H9 (cell line): ENCODE measurements at regions not wholly inside any gene's neighbourhood (a gene's known extent, or its start where the extent isn't known, plus 50 kb on each side); places are given as distances from the start of the nearest gene placed in this dataset.

Experiments
- DNase-seq: peaks from one replicate; pipeline ENCODE4 v3.0.0-alpha.2; 2017
- H2AFZ ChIP-seq: one replicate; pipeline ENCODE4 v1.6.1; 2013; ENCODE audit warnings: mild to moderate bottlenecking, low read length, control low read depth, moderate library complexity
- H2AK5ac ChIP-seq: 2 replicates; pipeline ENCODE4 v1.6.1; 2013; ENCODE audit warnings: low read length, control low read depth, mixed read lengths; ENCODE audit not compliant: insufficient read length
- H2BK120ac ChIP-seq: one replicate; pipeline ENCODE4 v1.6.1; 2013; ENCODE audit warnings: low read depth, mild to moderate bottlenecking, low read length, control low read depth, inconsistent platforms; ENCODE audit not compliant: poor library complexity, severe bottlenecking
- H2BK12ac ChIP-seq: 2 replicates; pipeline ENCODE4 v1.6.1; 2013; ENCODE audit warnings: low read length, control low read depth, mixed read lengths, low read depth; ENCODE audit not compliant: insufficient read length
- H2BK15ac ChIP-seq: 2 replicates; pipeline ENCODE4 v1.6.1; 2013; ENCODE audit warnings: low read depth, low read length, control low read depth
- H2BK20ac ChIP-seq: one replicate; pipeline ENCODE4 v1.6.1; 2013; ENCODE audit warnings: low read depth, mild to moderate bottlenecking, low read length, control low read depth, inconsistent platforms; ENCODE audit not compliant: poor library complexity, severe bottlenecking
- H2BK5ac ChIP-seq: 2 replicates; pipeline ENCODE4 v1.6.1; 2013; ENCODE audit warnings: low read length, control low read depth, mixed read lengths; ENCODE audit not compliant: insufficient read length
- H3K14ac ChIP-seq: 2 replicates; pipeline ENCODE4 v1.6.1; 2013; ENCODE audit warnings: low read length, control low read depth; ENCODE audit not compliant: insufficient read depth
- H3K18ac ChIP-seq: 2 replicates; pipeline ENCODE4 v1.6.1; 2013; ENCODE audit warnings: low read depth, mild to moderate bottlenecking, mixed read lengths, low read length, control low read depth; ENCODE audit not compliant: insufficient read length
- H3K23ac ChIP-seq: 2 replicates; pipeline ENCODE4 v1.6.1; 2013; ENCODE audit warnings: low read length, control low read depth, mixed read lengths, low read depth; ENCODE audit not compliant: insufficient read length
- H3K23me2 ChIP-seq: 2 replicates; pipeline ENCODE4 v1.6.1; 2013; ENCODE audit warnings: low read depth, mild to moderate bottlenecking, mixed read lengths, low read length, control low read depth; ENCODE audit not compliant: insufficient read length, poor library complexity, severe bottlenecking
- H3K27ac ChIP-seq: 2 replicates; pipeline ENCODE4 v1.5.1; 2013; ENCODE audit warnings: low read length, control low read depth, mixed read lengths, low read depth; ENCODE audit not compliant: insufficient read length
- H3K27me3 ChIP-seq: 2 replicates; pipeline ENCODE4 v1.6.1; 2013; ENCODE audit warnings: low read length, control low read depth, inconsistent platforms; ENCODE audit not compliant: insufficient read depth
- H3K4ac ChIP-seq: 2 replicates; pipeline ENCODE4 v1.6.1; 2013; ENCODE audit warnings: low read depth, mild to moderate bottlenecking, control low read depth, inconsistent platforms, low read length, moderate library complexity
- H3K4me1 ChIP-seq: 2 replicates; pipeline ENCODE4 v1.6.1; 2013; ENCODE audit warnings: low read length, control low read depth, inconsistent platforms; ENCODE audit not compliant: insufficient read depth
- H3K4me2 ChIP-seq: 2 replicates; pipeline ENCODE4 v1.6.1; 2013; ENCODE audit warnings: low read length, control low read depth, mixed read lengths; ENCODE audit not compliant: insufficient read length, insufficient read depth
- H3K56ac ChIP-seq: 2 replicates; pipeline ENCODE4 v1.6.1; 2013; ENCODE audit warnings: low read depth, mild to moderate bottlenecking, mixed read lengths, low read length, control low read depth; ENCODE audit not compliant: insufficient read length
- H3K79me1 ChIP-seq: 2 replicates; pipeline ENCODE4 v1.6.1; 2013; ENCODE audit warnings: low read depth, mild to moderate bottlenecking, moderate library complexity, low read length, control low read depth, inconsistent platforms; ENCODE audit not compliant: insufficient read depth, poor library complexity, severe bottlenecking
- H3K79me2 ChIP-seq: 2 replicates; pipeline ENCODE4 v1.6.1; 2013; ENCODE audit warnings: low read length, control low read depth, inconsistent platforms; ENCODE audit not compliant: insufficient read depth
- H3K9ac ChIP-seq: 2 replicates; pipeline ENCODE4 v1.6.1; 2013; ENCODE audit warnings: low read length, control low read depth, mixed read lengths; ENCODE audit not compliant: insufficient read length; ENCODE audit errors: extremely low read depth
- H3K9me3 ChIP-seq: one replicate; pipeline ENCODE4 v1.6.1; 2013; ENCODE audit warnings: low read depth, low read length, inconsistent platforms; ENCODE audit not compliant: control insufficient read depth
- H3T11ph ChIP-seq: one replicate; pipeline ENCODE4 v1.6.1; 2013; ENCODE audit warnings: mild to moderate bottlenecking, low read length, control low read depth, inconsistent platforms
- H4K20me1 ChIP-seq: one replicate; pipeline ENCODE4 v1.6.1; 2013; ENCODE audit not compliant: control insufficient read depth, insufficient read length, insufficient read depth
- H4K5ac ChIP-seq: 2 replicates; pipeline ENCODE4 v1.6.1; 2013; ENCODE audit warnings: low read depth, mild to moderate bottlenecking, mixed read lengths, low read length, control low read depth; ENCODE audit not compliant: insufficient read length
- H4K8ac ChIP-seq: replicated peaks from 2 replicates; pipeline ENCODE4 v1.6.1; 2013; ENCODE audit warnings: low read length, control low read depth, mixed read lengths, low read depth; ENCODE audit not compliant: insufficient read length
- H4K91ac ChIP-seq: 2 replicates; pipeline ENCODE4 v1.6.1; 2013; ENCODE audit warnings: low read depth, mild to moderate bottlenecking, moderate library complexity, mixed read lengths, low read length, control low read depth; ENCODE audit not compliant: insufficient read length
- H3K27ac Mint-ChIP-seq, 3 experiments: 2 replicates in 2 of 3; 3 replicates in 1 of 3; pipeline ENCODE4 v1.8.0; 2020 to 2021; ENCODE audit warnings: mixed read lengths in 3 of 3, mild to moderate bottlenecking in 1 of 3, moderate library complexity in 1 of 3
- H3K27me3 Mint-ChIP-seq: 2 replicates; pipeline ENCODE4 v1.8.0; 2021; ENCODE audit warnings: low read depth, mild to moderate bottlenecking, moderate library complexity, mixed read lengths
- H3K36me3 Mint-ChIP-seq, 3 experiments: 2 replicates in 2 of 3; 3 replicates in 1 of 3; pipeline ENCODE4 v1.8.0; 2020 to 2021; ENCODE audit warnings: low read depth in 3 of 3, mixed read lengths in 3 of 3; ENCODE audit not compliant: insufficient read depth in 1 of 3
- H3K4me1 Mint-ChIP-seq, 2 experiments: 2 replicates each; pipeline ENCODE4 v1.8.0; 2020; ENCODE audit warnings: mixed read lengths in 2 of 2
- H3K4me3 Mint-ChIP-seq, 2 experiments: 2 replicates in 1 of 2; 3 replicates in 1 of 2; pipeline ENCODE4 v1.8.0; 2020 to 2021; ENCODE audit warnings: mild to moderate bottlenecking in 2 of 2, mixed read lengths in 2 of 2, moderate library complexity in 1 of 2
- H3K9me3 Mint-ChIP-seq, 2 experiments: 2 replicates in 1 of 2; 3 replicates in 1 of 2; pipeline ENCODE4 v1.8.0; 2020; ENCODE audit warnings: mild to moderate bottlenecking in 2 of 2, mixed read lengths in 2 of 2, moderate library complexity in 1 of 2
- CTCF ChIP-seq: fragments of 200-600 bp; sonication (generic); conservative IDR thresholded peaks from 3 replicates; pipeline ENCODE4 v1.8.0; 2021; ENCODE audit warnings: antibody characterized with exemption, mild to moderate bottlenecking
- WGBS: extraction: QIAGEN DNeasy Blood & Tissue Kit; methylation state at CpG from one replicate; pipeline ENCODE4 v1.1.7; 2013; ENCODE audit warnings: missing lambda C conversion rate, low lambda C conversion rate, mixed read lengths; ENCODE audit not compliant: insufficient read length; ENCODE audit errors: extremely low coverage; 5-methylcytosine and 5-hydroxymethylcytosine counted together

GRCh38 chr4:81621490-81621889 lies 149.8 kb upstream of the RASGEF1B start:
- Histone ChIP-seq H3K18ac (no peak overlapping the region), H3K4me1 (no peaks in the 10 kb centered on the region), H2AFZ (no peak overlapping the region), H2BK15ac (no peak overlapping the region), H3K14ac (no peak overlapping the region; the same call in 1 of the 2 replicates), H4K8ac (no peak overlapping the region), H2AK5ac (no peak overlapping the region), H3K4ac (no peak overlapping the region), H3T11ph (no peak overlapping the region), H3K9ac (no peak overlapping the region), H3K27ac (no peak overlapping the region), H2BK12ac (no peak overlapping the region), H2BK20ac (no peak overlapping the region), H4K5ac (no peak overlapping the region), H3K56ac (no peak overlapping the region), H3K27me3 (no peaks in the 10 kb centered on the region), H2BK5ac (no peak overlapping the region), H3K79me2 (no peaks in the 10 kb centered on the region), H3K4me2 (no peak overlapping the region), H3K23ac (no peak overlapping the region), H2BK120ac (no peak overlapping the region), H4K91ac (no peak overlapping the region), H3K79me1 (no peaks in the 10 kb centered on the region), H4K20me1 (no peaks in the 10 kb centered on the region), H3K9me3 (no peaks in the 10 kb centered on the region), H3K23me2 (no peaks in the 10 kb centered on the region)
- H3K36me3 Mint-ChIP-seq: no peaks in the 10 kb centered on the region
- DNase-seq: no peak
- H3K4me3 Mint-ChIP-seq: no peak overlapping the region
- no peak overlapping the region for H3K27ac Mint-ChIP-seq
- no peak for TF ChIP-seq CTCF
- no CpG with 5 or more reads among the region's 2 CpGs for WGBS
- H3K4me1 Mint-ChIP-seq: peaks cover 0 to 3% of the 10 kb centered on the region in 2 experiments; a peak in 3 of 4 replicates
- H3K9me3 Mint-ChIP-seq: no peaks in the 10 kb centered on the region
- H3K27me3 Mint-ChIP-seq: no peaks in the 10 kb centered on the region
